ENCODE measurements at regions not wholly inside any gene's neighbourhood (a gene's known extent, or its start where the extent isn't known, plus 50 kb on each side); places are given as distances from the start of the nearest gene placed in this dataset.

DNA sequence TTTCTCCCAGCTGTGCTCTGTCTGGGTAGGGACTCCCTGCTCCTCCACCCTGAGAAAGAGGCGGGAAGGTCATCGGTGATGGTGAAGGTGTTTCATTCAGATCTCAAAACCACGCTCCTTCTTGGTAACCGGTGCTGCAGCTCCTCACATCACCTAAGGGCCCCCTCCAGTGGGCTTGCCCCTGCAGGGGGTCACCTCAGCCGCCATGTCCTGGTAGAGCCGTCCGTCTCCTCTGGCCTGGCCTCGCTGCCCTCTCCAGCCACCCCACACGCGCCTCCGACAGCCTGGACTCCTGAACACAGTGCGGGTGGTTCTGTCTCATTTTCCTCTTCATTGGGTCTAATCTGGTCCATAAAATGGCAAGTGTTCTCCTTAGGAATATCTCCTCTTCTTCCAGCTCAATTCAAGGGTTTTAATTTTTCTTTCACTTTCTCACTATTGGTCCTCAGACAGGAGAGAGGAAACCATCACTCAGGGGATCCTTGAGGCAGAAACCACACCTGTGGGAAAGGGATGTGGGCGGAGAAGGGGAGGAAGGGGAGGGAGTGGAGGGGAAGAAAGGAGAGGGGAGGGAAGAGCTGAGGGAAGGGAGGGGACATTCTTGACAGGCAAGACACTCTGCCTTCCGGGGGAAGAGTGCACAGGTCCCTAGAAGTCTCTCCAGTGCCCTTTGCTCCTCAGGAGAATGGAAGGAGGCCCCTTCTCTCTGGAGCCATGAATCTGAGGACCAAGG is 1338.4 kb downstream of the TBC1D22A start:
- TF ChIP-seq, protein P1, sequence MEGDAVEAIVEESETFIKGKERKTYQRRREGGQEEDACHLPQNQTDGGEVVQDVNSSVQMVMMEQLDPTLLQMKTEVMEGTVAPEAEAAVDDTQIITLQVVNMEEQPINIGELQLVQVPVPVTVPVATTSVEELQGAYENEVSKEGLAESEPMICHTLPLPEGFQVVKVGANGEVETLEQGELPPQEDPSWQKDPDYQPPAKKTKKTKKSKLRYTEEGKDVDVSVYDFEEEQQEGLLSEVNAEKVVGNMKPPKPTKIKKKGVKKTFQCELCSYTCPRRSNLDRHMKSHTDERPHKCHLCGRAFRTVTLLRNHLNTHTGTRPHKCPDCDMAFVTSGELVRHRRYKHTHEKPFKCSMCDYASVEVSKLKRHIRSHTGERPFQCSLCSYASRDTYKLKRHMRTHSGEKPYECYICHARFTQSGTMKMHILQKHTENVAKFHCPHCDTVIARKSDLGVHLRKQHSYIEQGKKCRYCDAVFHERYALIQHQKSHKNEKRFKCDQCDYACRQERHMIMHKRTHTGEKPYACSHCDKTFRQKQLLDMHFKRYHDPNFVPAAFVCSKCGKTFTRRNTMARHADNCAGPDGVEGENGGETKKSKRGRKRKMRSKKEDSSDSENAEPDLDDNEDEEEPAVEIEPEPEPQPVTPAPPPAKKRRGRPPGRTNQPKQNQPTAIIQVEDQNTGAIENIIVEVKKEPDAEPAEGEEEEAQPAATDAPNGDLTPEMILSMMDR (IDR thresholded peaks at IDR 0.05; ENCODE audit: control insufficient read depth, extremely low read depth, insufficient read depth): no peak
- H3K4me3 ChIP-seq (ENCODE audit: low read depth, low read length): no peak overlapping the region
- DNase-seq (ENCODE audit: low read depth): no peak

DNA sequence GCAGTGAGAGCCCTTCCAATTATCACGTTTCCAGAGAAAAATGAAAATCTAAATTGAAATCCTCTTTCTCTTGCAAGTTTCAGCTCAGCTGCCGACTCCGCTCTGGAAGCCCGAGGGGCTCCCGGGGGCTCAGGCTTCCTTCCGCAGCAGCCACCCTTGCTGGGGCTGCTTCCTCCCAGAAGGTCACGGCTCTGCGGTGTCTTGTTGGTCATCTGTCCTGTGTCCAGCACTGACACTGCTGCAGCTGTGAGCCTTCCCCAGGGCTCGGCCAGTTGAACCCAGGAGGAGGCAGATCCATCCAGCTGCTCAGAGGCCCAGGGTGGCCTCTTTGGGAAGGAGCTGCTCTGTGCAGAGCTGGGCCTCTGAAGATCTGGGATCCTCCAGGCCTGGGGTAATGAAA is 1337.2 kb downstream of the TBC1D22A start:
- TF ChIP-seq, protein P1 (IDR thresholded peaks at IDR 0.05; ENCODE audit: control insufficient read depth, extremely low read depth, insufficient read depth): no peak
- no peak for DNase-seq (ENCODE audit: low read depth)
- H3K4me3 ChIP-seq (ENCODE audit: low read depth, low read length): no peak overlapping the region

DNA sequence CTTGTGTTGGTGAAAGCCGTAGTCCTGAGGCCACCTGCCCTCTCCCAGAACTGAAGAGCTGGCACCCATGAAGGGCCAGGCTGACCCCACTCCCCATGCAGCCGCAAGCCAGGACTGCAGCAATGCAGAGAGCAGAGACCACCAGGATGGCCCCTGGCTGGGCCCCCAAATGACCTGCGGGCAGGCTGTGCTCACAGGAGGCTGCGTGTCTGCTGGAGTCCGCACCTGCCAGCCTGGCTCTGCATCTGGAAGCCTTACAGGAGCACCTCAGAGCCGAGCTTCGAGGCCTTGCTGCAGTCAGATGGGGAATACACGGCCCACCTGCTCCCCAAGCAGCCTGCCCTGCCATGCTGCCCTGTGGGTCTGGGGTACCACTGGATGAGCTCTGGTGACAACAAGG is 1336.8 kb downstream of the TBC1D22A start:
- TF ChIP-seq, protein P1 (IDR thresholded peaks at IDR 0.05; ENCODE audit: control insufficient read depth, extremely low read depth, insufficient read depth): no peak
- DNase-seq (ENCODE audit: low read depth): no peak
- H3K4me3 ChIP-seq (ENCODE audit: low read depth, low read length): no peak overlapping the region

DNA sequence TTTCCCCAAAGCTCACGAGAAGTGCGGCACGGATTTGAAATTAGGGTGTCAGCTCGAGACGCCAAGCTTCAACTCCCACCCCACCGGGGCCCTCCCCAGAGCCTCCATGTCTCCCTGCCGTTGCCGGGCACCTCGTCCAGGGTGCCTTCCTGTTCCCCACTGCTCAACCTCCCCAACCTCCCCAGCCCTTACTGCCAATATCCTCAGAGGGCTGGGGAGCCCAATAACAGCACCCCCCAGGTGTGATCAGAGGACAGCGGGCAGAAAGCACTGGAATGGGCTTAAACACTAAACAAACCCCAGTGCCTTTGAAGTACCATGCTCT is 1336.4 kb downstream of the TBC1D22A start:
- no peak for DNase-seq (ENCODE audit: low read depth)
- H3K4me3 ChIP-seq (ENCODE audit: low read depth, low read length): no peak overlapping the region
- TF ChIP-seq, protein P1 (IDR thresholded peaks at IDR 0.05; ENCODE audit: control insufficient read depth, extremely low read depth, insufficient read depth): no peak

DNA sequence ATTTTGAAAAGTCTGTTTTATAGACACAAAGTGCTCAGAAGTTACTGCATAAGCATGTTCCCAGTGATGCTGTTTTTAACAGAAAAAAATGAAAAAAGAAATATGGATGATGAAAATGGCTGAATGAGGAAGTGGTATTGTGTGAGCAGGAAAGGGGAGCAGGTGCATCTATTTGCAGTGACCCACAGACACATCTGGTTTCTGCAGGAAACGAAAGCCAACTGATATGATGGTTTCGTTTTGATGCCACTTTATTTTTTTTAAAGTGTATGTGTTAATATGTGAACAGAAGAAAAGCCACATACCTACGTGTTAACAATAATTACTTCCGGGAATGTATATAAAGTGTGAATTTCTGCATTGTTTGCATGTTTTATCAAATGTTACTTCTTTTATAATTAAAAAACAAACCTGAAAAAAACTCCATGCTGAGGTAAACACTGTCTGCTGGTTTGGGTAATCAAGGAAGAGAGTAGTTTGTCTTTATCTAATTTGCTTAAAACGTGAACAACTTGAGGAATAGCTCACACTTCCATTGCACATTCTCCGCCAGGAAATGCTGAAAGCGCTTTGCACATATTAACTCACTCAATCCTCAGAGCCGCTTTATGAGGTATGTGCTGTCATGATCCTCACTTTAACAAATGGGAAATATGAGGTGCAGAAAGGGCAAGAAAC is 1335.9 kb downstream of the TBC1D22A start:
- no peak for DNase-seq (ENCODE audit: low read depth)
- TF ChIP-seq, protein P1 (IDR thresholded peaks at IDR 0.05; ENCODE audit: control insufficient read depth, extremely low read depth, insufficient read depth): no peak
- H3K4me3 ChIP-seq (ENCODE audit: low read depth, low read length): no peak overlapping the region

DNA sequence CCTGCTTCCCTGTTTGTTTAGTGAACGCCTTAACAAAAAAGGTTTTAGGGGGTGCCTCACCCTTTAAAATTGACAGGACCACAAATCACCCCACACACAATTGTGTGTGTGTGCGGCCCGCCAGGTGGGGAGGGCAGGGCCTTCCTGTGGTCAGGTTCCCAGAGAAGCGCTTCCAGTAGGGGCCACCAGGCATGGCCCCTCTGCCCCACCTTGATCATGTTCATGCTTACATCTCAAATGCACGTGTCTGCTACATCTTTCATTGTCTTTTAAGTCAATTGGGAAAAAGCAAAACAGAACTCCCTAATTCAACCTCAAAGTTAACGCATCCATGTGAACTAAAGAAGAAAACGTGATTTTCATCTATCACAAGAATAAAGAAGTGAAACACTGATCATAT is 1335.3 kb downstream of the TBC1D22A start:
- TF ChIP-seq, protein P1 (IDR thresholded peaks at IDR 0.05; ENCODE audit: control insufficient read depth, extremely low read depth, insufficient read depth): no peak
- DNase-seq (ENCODE audit: low read depth): no peak
- no peak overlapping the region for H3K4me3 ChIP-seq (ENCODE audit: low read depth, low read length)
